NB4 (cell line): ENCODE measurements at regions not wholly inside any gene's neighbourhood (a gene's known extent, or its start where the extent isn't known, plus 50 kb on each side); places are given as distances from the start of the nearest gene placed in this dataset.
"Not testable (repeated sequence)": the region's sequence is repeated elsewhere in the genome, so short reads cannot be mapped to it uniquely, and the experiment has no call there.

ENCODE experiments used
- DNase-seq: peaks from one replicate; pipeline ENCODE4 v3.0.0; 2010; ENCODE audit warnings: low read depth
- H3K4me3 ChIP-seq: one replicate; pipeline ENCODE4 v1.5.1; 2011; ENCODE audit warnings: mild to moderate bottlenecking, low read depth, low read length, moderate library complexity
- MYC ChIP-seq: IDR thresholded peaks from 2 replicates; pipeline ENCODE4 v1.6.1; 2011; ENCODE audit warnings: low read depth, low read length
- POLR2A ChIP-seq: IDR thresholded peaks from 2 replicates; pipeline ENCODE4 v1.6.1; 2011; ENCODE audit warnings: mild to moderate bottlenecking; ENCODE audit not compliant: insufficient read length; ENCODE audit errors: extremely low read depth
- TF ChIP-seq, protein P1 (sequence below): IDR thresholded peaks from 2 replicates; pipeline ENCODE4 v1.6.1; 2011; ENCODE audit warnings: low read depth, low read length
- TF ChIP-seq, protein P2 (sequence below): IDR thresholded peaks from one replicate; pipeline ENCODE4 v1.5.1; 2012; ENCODE audit warnings: low read depth, low read length

DNA sequence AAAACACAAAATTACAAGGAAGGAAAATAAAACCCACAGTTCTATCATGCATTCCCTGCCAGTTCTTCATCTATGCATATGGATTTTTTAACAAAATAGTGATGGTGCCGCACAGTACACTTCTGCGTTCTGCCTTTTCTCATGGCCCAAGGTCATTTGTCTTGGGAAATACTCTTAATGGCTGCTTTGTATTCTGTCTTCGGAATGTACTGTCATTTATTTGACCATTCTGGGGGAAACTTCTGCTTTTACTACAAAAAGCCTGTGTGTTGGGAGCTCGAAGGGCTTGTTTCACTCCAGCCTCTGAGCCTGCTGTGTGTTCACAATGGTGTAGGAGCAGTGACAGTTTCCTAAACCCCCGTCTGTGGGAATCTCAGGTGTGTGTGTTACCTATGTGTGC lies 82.8 kb upstream of the SEC14L1 start:
- TF ChIP-seq POLR2A (no peak), MYC (no peak)
- TF ChIP-seq, protein P1, sequence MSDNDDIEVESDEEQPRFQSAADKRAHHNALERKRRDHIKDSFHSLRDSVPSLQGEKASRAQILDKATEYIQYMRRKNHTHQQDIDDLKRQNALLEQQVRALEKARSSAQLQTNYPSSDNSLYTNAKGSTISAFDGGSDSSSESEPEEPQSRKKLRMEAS = no peak
- TF ChIP-seq, protein P2, sequence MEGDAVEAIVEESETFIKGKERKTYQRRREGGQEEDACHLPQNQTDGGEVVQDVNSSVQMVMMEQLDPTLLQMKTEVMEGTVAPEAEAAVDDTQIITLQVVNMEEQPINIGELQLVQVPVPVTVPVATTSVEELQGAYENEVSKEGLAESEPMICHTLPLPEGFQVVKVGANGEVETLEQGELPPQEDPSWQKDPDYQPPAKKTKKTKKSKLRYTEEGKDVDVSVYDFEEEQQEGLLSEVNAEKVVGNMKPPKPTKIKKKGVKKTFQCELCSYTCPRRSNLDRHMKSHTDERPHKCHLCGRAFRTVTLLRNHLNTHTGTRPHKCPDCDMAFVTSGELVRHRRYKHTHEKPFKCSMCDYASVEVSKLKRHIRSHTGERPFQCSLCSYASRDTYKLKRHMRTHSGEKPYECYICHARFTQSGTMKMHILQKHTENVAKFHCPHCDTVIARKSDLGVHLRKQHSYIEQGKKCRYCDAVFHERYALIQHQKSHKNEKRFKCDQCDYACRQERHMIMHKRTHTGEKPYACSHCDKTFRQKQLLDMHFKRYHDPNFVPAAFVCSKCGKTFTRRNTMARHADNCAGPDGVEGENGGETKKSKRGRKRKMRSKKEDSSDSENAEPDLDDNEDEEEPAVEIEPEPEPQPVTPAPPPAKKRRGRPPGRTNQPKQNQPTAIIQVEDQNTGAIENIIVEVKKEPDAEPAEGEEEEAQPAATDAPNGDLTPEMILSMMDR = no peak

DNA sequence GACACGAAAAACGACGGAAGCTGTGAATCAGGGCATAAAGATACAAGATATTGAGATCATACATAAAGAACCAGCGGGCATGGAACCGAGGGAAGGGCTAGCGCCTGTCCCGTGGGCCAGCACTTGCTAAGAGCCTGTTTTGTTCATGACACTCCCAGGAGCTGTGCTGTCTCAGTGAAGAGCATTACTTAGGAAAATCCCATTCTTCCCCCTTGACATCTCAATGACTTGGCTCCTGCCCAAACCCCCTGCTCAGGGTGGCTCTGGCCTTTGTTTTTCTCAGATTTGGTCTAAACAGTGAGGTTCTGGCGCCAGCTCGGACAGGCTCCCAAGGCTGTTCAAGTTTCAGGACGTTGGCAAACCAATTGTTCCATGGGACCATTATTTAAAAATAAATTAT lies 79.1 kb upstream of the SEC14L1 start:
- DNase-seq = no peak
- H3K4me3 ChIP-seq = no peak overlapping the region
- TF ChIP-seq MYC (no peak), POLR2A (no peak)
- TF ChIP-seq, protein P2 = no peak
- TF ChIP-seq, protein P1 = no peak

More for the DNA sequence above, 82.8 kb upstream of the SEC14L1 start:
- DNase-seq = no peak
- no peak overlapping the region for H3K4me3 ChIP-seq

DNA sequence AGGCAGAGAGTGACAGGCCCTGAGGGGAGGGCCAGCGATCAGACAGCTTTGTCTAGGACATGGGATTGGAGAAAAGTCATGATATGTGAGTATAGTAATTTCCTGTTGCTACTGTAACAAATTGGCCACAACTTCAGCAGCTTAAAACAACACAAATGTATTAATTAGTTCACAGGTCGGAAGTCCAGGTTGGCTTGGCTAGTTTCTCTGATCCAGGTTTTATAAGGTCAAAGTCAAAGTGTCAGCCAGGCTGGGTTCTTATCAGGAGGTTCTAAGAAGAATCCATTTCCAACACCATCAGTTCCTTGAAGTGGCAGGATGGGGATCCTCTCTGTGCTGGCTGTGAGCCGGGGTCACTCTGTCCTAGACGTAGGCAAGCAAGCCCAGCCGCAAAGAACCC lies 76.2 kb upstream of the SEC14L1 start:
- no peak for DNase-seq
- H3K4me3 ChIP-seq = no peak overlapping the region
- no peak for TF ChIP-seq POLR2A

DNA sequence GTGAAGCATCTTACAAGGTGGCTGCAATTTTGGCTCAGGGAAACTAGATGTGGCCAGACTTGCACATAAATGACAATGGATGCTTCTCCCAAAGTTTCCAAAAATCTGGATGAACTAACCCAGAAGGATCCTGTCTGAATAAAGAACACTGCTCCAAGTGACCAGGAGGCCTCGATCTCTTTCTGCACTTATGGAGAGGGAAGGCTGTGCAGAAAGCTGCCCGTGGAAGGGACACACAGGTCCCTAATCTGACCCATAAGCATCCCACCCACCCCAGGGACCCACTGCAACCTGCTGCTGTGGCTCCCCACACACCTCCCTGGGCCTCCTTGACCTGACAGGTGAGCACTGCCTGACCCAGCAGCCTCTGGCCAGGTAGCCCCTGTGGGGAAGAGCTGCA lies 74.6 kb upstream of the SEC14L1 start:
- no peak overlapping the region for H3K4me3 ChIP-seq
- TF ChIP-seq, protein P1 = no peak
- TF ChIP-seq, protein P2 = no peak
- TF ChIP-seq MYC = no peak
- TF ChIP-seq POLR2A = no peak
- DNase-seq = no peak

DNA sequence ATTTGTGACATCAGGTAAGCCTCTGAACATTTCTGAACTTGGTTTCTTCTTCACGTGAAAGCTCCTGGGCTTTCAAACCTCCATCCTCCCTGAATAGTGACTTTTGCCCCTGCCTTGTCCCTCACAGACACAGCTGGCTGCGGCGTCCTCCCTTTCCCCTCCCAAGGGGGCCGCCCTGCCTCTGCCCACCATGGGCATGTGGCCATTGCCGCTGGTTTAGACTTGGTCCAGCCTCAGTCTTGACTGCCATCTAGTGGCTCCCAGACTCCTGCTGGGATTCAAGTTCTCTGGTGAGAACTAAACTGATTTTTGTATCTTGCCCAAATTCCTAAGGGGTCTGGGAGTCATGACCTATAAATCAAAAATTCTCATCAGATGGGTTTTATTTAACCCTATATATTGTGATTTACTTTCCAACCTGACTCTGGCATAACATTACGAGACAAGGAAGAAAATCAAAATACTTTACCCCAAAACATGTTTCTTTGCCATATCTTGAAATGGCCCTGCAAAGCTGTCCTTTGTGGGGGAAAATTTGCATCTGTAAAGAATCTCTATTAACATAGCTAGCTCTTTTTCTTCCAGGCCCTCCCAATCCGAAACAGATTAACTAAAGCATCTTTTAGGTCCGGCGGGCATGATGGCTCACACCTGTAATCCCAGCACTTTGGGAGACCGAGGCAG lies 73.9 kb upstream of the SEC14L1 start:
- peak; percentile 63 for DNase-seq
- not testable (repeated sequence) for H3K4me3 ChIP-seq
- TF ChIP-seq, protein P1 = peak; percentile 25; the same call in 1 of the 2 replicates
- TF ChIP-seq, protein P2 = peak; percentile 78

DNA sequence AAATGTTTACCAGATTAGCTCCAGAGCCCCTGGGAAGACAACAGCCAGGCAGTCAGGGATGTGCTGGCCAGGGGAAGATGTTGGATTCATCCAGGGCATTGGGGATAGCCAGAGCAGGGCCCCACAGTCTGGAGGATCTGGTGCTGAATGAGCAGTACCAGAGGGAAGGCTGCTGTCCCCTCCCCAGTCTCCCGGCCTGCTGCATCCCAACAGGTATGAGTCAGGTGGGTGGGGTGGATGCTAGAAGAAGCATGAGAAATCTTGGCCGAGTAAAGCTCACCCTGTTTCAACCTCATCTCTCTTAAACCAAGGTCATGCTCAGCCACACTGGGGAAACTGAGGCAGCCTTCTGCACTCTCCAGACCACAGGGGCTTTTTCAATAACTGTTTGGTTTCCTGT lies 71.9 kb upstream of the SEC14L1 start:
- no peak for DNase-seq
- H3K4me3 ChIP-seq = no peak overlapping the region
- TF ChIP-seq MYC = no peak
- TF ChIP-seq, protein P1 = no peak
- TF ChIP-seq, protein P2 = no peak
- TF ChIP-seq POLR2A = no peak
